DOHH2 (cell line): ENCODE measurements at regions not wholly inside any gene's neighbourhood (a gene's known extent, or its start where the extent isn't known, plus 50 kb on each side); places are given as distances from the start of the nearest gene placed in this dataset.

Experiments used
- CTCF ChIP-seq: fragments of 200-600 bp; sonication (generic); IDR thresholded peaks from one replicate; pipeline ENCODE4 v1.5.1; 2014; ENCODE audit warnings: antibody characterized with exemption, mild to moderate bottlenecking, low read depth, low read length; ENCODE audit not compliant: poor library complexity, severe bottlenecking
- EZH2phosphoT487 ChIP-seq: fragments of 200-600 bp; sonication (generic); IDR thresholded peaks from 2 replicates; pipeline ENCODE4 v1.6.1; 2017; ENCODE audit warnings: borderline replicate concordance, mild to moderate bottlenecking, antibody characterized with exemption, low read length, moderate library complexity, mixed read lengths

- TF ChIP-seq CTCF (no peak), EZH2phosphoT487 (no peak)
Observed at GRCh38 chr12:127435439-127435838, 831.5 kb upstream of the TMEM132C start.
